Progenitor cell of endocrine pancreas (in vitro differentiated cells): ENCODE measurements at regions not wholly inside any gene's neighbourhood (a gene's known extent, or its start where the extent isn't known, plus 50 kb on each side); places are given as distances from the start of the nearest gene placed in this dataset.

Source experiments
- DNase-seq: peaks from one replicate; pipeline ENCODE4 v3.0.0; 2021; ENCODE audit warnings: low spot score; ENCODE audit not compliant: unreplicated experiment
- H3K27ac Mint-ChIP-seq: 2 replicates; pipeline ENCODE4 v1.8.0; 2021; ENCODE audit warnings: mild to moderate bottlenecking, moderate library complexity, mixed read lengths
- H3K27me3 Mint-ChIP-seq: 2 replicates; pipeline ENCODE4 v1.8.0; 2021; ENCODE audit warnings: mixed read lengths
- H3K36me3 Mint-ChIP-seq: 2 replicates; pipeline ENCODE4 v1.8.0; 2022; ENCODE audit warnings: mixed read lengths; ENCODE audit not compliant: insufficient read depth
- H3K4me1 Mint-ChIP-seq: 2 replicates; pipeline ENCODE4 v1.8.0; 2021; ENCODE audit warnings: low read depth, mixed read lengths
- H3K4me3 Mint-ChIP-seq: 2 replicates; pipeline ENCODE4 v1.8.0; 2021; ENCODE audit warnings: low read depth, mild to moderate bottlenecking, moderate library complexity, mixed read lengths
- H3K9me3 Mint-ChIP-seq: 2 replicates; pipeline ENCODE4 v1.8.0; 2021; ENCODE audit warnings: low read depth, mixed read lengths
- TF ChIP-seq, protein P1 (sequence below): fragments of 200-600 bp; sonication (generic); IDR thresholded peaks from one replicate; pipeline ENCODE4 v1.5.0; 2021; ENCODE audit warnings: antibody characterized with exemption, mild to moderate bottlenecking; ENCODE audit not compliant: unreplicated experiment

DNA sequence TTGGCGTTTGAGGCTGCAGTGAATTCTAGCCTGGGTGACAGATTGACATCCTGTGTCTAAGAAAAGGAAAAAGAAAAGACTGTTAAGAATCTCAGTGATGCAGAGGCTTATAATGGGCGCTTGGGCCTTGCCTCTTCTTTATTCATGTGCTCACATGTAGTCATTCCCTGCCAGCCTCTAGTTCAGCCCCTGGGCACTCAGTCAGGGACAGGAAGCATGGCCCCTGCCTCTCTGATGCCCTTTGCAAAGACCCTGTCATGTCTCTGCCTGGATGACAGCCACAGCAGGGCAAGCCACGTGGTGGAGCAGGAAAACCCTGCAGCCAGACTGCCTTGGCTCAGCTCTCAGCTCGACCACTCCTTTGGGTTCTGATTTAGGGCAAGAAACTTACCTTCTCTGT is 368.9 kb downstream of the RPS24 start:
- TF ChIP-seq, protein P1, sequence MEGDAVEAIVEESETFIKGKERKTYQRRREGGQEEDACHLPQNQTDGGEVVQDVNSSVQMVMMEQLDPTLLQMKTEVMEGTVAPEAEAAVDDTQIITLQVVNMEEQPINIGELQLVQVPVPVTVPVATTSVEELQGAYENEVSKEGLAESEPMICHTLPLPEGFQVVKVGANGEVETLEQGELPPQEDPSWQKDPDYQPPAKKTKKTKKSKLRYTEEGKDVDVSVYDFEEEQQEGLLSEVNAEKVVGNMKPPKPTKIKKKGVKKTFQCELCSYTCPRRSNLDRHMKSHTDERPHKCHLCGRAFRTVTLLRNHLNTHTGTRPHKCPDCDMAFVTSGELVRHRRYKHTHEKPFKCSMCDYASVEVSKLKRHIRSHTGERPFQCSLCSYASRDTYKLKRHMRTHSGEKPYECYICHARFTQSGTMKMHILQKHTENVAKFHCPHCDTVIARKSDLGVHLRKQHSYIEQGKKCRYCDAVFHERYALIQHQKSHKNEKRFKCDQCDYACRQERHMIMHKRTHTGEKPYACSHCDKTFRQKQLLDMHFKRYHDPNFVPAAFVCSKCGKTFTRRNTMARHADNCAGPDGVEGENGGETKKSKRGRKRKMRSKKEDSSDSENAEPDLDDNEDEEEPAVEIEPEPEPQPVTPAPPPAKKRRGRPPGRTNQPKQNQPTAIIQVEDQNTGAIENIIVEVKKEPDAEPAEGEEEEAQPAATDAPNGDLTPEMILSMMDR, result no peak
- Mint-ChIP-seq H3K36me3 (no peaks in the 10 kb centered on the region), H3K9me3 (no peaks in the 10 kb centered on the region), H3K4me3 (no peak overlapping the region), H3K4me1 (peaks cover 10% of the 10 kb centered on the region), H3K27ac (no peak overlapping the region), H3K27me3 (peaks cover 26% of the 10 kb centered on the region)
- no peak for DNase-seq

DNA sequence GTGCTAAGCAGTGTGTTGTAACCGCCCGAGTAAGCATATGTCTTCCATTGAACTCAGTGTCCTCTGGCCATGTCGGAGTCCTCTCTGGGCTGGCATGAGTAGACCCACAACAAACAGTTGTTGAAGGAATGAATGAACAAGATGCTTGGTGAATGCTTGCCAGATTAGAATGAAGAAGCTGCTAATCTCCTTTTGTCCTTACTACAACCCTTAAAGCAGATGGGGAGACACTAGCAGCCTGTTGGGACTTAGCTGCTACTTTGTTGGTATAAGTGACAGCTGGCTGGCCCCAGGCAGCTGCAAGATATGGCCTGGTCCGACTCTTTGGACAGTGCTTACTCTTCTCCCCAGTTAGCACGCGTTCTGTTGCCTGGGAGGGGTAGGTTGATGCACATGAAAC is 370.1 kb downstream of the RPS24 start:
- DNase-seq, result no peak
- H3K4me1 Mint-ChIP-seq, result peaks cover 13% of the 10 kb centered on the region
- H3K9me3 Mint-ChIP-seq, result no peaks in the 10 kb centered on the region
- no peaks in the 10 kb centered on the region for H3K36me3 Mint-ChIP-seq
- H3K4me3 Mint-ChIP-seq, result no peak overlapping the region
- TF ChIP-seq, protein P1, result no peak
- peaks cover 23% of the 10 kb centered on the region for H3K27me3 Mint-ChIP-seq
- no peak overlapping the region for H3K27ac Mint-ChIP-seq

DNA sequence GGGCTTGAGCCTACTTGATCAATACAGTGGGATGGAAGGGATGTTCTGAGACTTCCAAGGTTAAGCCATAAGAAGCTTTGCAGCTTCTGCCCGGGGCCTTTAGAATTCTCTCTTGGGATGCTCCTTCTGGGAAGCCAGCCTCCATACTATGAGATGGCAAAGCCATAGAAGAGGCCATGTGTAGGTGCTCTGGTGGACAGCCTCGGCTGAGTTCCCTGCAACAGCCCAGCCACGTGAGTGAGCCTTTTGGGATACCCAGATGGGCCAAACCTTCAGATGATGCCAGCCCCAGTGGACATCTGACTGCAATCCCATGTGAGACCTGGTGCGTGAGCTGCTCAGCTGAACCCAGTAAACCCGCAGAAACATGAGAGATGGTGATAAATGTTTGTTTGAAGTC is 370.6 kb downstream of the RPS24 start:
- H3K27ac Mint-ChIP-seq, result no peak overlapping the region
- H3K27me3 Mint-ChIP-seq, result peaks cover 23% of the 10 kb centered on the region
- H3K9me3 Mint-ChIP-seq, result no peaks in the 10 kb centered on the region
- no peaks in the 10 kb centered on the region for H3K36me3 Mint-ChIP-seq
- H3K4me3 Mint-ChIP-seq, result no peak overlapping the region
- peaks cover 13% of the 10 kb centered on the region for H3K4me1 Mint-ChIP-seq
- TF ChIP-seq, protein P1, result no peak
- no peak for DNase-seq

DNA sequence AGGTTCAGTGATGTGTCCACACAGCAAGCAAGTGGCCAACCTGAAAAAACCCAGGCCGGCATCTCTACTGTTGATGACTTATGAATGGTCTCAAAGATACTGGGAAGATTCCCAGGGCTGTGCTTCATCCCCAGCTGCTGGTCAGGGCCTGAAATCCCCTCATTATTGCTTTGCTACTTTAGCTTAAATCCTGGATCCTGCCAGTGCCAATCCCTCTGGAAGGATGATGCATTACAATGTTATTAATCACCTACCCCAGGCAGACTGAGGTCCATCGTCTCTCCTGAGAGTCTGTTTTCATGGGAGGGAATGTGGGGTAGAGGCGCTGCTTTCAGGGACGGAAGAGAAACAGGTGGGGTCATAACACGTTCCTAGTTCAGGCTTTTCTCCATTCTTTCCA is 371.6 kb downstream of the RPS24 start:
- H3K4me3 Mint-ChIP-seq, result no peak overlapping the region
- H3K9me3 Mint-ChIP-seq, result no peaks in the 10 kb centered on the region
- H3K27ac Mint-ChIP-seq, result no peak overlapping the region

DNA sequence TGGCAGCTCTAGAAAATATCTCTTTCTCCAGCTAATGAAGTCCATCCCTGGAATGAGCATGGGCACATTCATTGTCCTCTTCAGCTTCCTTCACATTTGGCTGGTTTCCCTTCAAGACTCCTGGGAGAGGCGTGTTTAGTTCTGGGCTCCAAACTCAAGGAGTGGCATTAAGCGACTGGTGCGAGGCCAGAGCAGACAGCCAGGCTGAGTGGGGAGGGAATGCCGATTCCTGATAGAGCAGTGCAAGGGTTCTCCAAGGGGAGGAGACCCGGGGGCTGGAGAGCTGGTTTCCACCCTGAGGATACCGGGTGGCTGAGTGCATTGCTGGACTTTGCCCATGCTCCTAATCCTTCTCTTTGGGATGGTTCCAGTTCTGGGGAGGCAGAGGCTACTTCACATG is 372.1 kb downstream of the RPS24 start:
- no peaks in the 10 kb centered on the region for H3K9me3 Mint-ChIP-seq
- no peaks in the 10 kb centered on the region for H3K36me3 Mint-ChIP-seq
- DNase-seq, result no peak
- no peak overlapping the region for H3K4me3 Mint-ChIP-seq
- H3K27ac Mint-ChIP-seq, result no peak overlapping the region
- H3K4me1 Mint-ChIP-seq, result peaks cover 13% of the 10 kb centered on the region
- H3K27me3 Mint-ChIP-seq, result peaks cover 26% of the 10 kb centered on the region
- TF ChIP-seq, protein P1, result no peak

More for the DNA sequence above, 371.6 kb downstream of the RPS24 start:
- Mint-ChIP-seq H3K27me3 (peaks cover 26% of the 10 kb centered on the region), H3K36me3 (no peaks in the 10 kb centered on the region), H3K4me1 (peaks cover 13% of the 10 kb centered on the region)
- TF ChIP-seq, protein P1, result no peak
- no peak for DNase-seq

DNA sequence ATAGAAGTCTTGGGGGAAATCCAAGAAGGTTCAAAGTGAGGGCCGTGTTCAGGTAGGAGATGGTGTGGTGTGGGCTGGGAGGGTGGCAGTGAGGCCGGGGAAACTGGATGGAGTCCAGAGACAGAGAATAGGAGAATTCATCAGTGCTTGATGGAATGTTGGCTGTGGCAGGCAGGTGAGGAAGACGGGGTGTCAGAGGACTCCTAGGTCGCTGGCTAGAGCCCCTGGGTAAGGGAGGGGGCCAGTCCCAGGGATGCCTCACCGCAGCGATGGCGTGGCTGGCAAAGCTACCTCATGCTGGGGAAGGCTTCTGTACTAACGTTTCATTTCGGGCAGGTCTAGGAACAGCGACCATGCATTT is 373.0 kb downstream of the RPS24 start:
- no peak for DNase-seq
- Mint-ChIP-seq H3K27ac (peak overlapping the region; percentile 93), H3K4me3 (peak overlapping the region; percentile 89), H3K4me1 (peaks cover 13% of the 10 kb centered on the region), H3K27me3 (peaks cover 26% of the 10 kb centered on the region), H3K9me3 (no peaks in the 10 kb centered on the region), H3K36me3 (no peaks in the 10 kb centered on the region)
- TF ChIP-seq, protein P1, result no peak
